CD4-positive, CD25-positive, alpha-beta regulatory T cell (primary cell): ENCODE measurements at regions not wholly inside any gene's neighbourhood (a gene's known extent, or its start where the extent isn't known, plus 50 kb on each side); places are given as distances from the start of the nearest gene placed in this dataset.

Source experiments
- ATAC-seq, 2 donors: fragments of 150-1000 bp; cut with Tn5 transposase; one replicate each; pipeline ENCODE4 v1.10.0; 2021; ENCODE audit warnings: low read depth in 2 of 2, moderate number of reproducible peaks in 2 of 2, moderate library complexity in 1 of 2
- DNase-seq, 3 donors: peaks; one replicate each; pipeline versions ENCODE4 v3.0.0 to v3.0.0-alpha.2; 2012 to 2022; ENCODE audit warnings: mixed read lengths in 1 of 3
- H3K27ac ChIP-seq: one replicate; pipeline ENCODE4 v1.7.0; 2013; ENCODE audit warnings: mild to moderate bottlenecking, low read length; ENCODE audit not compliant: insufficient read depth, poor library complexity, severe bottlenecking
- H3K27me3 ChIP-seq: one replicate; pipeline ENCODE4 v1.7.0; 2013; ENCODE audit warnings: low read length; ENCODE audit not compliant: control insufficient read depth, insufficient read depth
- H3K36me3 ChIP-seq: one replicate; pipeline ENCODE4 v1.7.0; 2013; ENCODE audit warnings: mild to moderate bottlenecking, low read length, moderate library complexity; ENCODE audit not compliant: control insufficient read depth, insufficient read depth
- H3K4me1 ChIP-seq: 2 replicates; pipeline ENCODE4 v1.7.0; 2013; ENCODE audit warnings: mild to moderate bottlenecking, low read length; ENCODE audit not compliant: insufficient read depth, control insufficient read depth, poor library complexity, severe bottlenecking
- H3K4me3 ChIP-seq: one replicate; pipeline ENCODE4 v1.7.0; 2013; ENCODE audit warnings: low read depth, mild to moderate bottlenecking, low read length, moderate library complexity
- H3K9me3 ChIP-seq, 2 experiments: 1 replicate in 1 of 2; 2 replicates in 1 of 2; pipeline ENCODE4 v1.7.0; 2013; ENCODE audit warnings: low read length in 2 of 2, mild to moderate bottlenecking in 1 of 2, moderate library complexity in 1 of 2; ENCODE audit not compliant: control insufficient read depth in 2 of 2
- H3K27ac Mint-ChIP-seq, 3 donors: one replicate each; pipeline ENCODE4 v1.8.0; 2020 to 2022; ENCODE audit warnings: mild to moderate bottlenecking in 3 of 3, mixed read lengths in 3 of 3, moderate library complexity in 2 of 3
- H3K27me3 Mint-ChIP-seq: one replicate; pipeline ENCODE4 v1.8.0; 2022; ENCODE audit warnings: mild to moderate bottlenecking, mixed read lengths
- H3K36me3 Mint-ChIP-seq: one replicate; pipeline ENCODE4 v1.8.0; 2020; ENCODE audit warnings: mixed read lengths
- H3K4me1 Mint-ChIP-seq, 4 donors: one replicate each; pipeline ENCODE4 v1.8.0; 2020 to 2022; ENCODE audit warnings: mixed read lengths in 4 of 4, mild to moderate bottlenecking in 1 of 4
- H3K4me3 Mint-ChIP-seq, 4 donors: one replicate each; pipeline ENCODE4 v1.8.0; 2020 to 2022; ENCODE audit warnings: mild to moderate bottlenecking in 4 of 4, mixed read lengths in 4 of 4, moderate library complexity in 3 of 4
- H3K9me3 Mint-ChIP-seq, 7 donors: one replicate each; pipeline ENCODE4 v1.8.0; 2020 to 2022; ENCODE audit warnings: mixed read lengths in 7 of 7, mild to moderate bottlenecking in 3 of 7, moderate library complexity in 2 of 7

- H3K4me1 Mint-ChIP-seq = no peaks in the 10 kb centered on the region
- no peak for ATAC-seq
- Histone ChIP-seq H3K4me1 (no peaks in the 10 kb centered on the region), H3K27me3 (no peaks in the 10 kb centered on the region), H3K36me3 (no peaks in the 10 kb centered on the region), H3K9me3 (no peaks in the 10 kb centered on the region), H3K27ac (no peak overlapping the region), H3K4me3 (no peak overlapping the region)
- no peak overlapping the region for H3K27ac Mint-ChIP-seq
- H3K9me3 Mint-ChIP-seq = peaks cover 0 to 4% (median 0%) of the 10 kb centered on the region in 7 donors
- H3K4me3 Mint-ChIP-seq = no peak overlapping the region
- no peak for DNase-seq
- no peaks in the 10 kb centered on the region for H3K27me3 Mint-ChIP-seq
- H3K36me3 Mint-ChIP-seq = no peaks in the 10 kb centered on the region
Measured at GRCh38 chr10:121307411-121307980, 290.7 kb downstream of the FGFR2 start.

- no peak for ATAC-seq
- H3K36me3 Mint-ChIP-seq = no peaks in the 10 kb centered on the region
- Histone ChIP-seq H3K4me1 (no peaks in the 10 kb centered on the region), H3K36me3 (no peaks in the 10 kb centered on the region), H3K4me3 (no peak overlapping the region), H3K27me3 (no peaks in the 10 kb centered on the region), H3K27ac (no peak overlapping the region), H3K9me3 (no peaks in the 10 kb centered on the region)
- H3K4me3 Mint-ChIP-seq = no peak overlapping the region
- H3K9me3 Mint-ChIP-seq = peaks cover 0 to 2% (median 0%) of the 10 kb centered on the region in 7 donors
- DNase-seq = no peak
- no peak overlapping the region for H3K27ac Mint-ChIP-seq
- H3K4me1 Mint-ChIP-seq = no peaks in the 10 kb centered on the region
- H3K27me3 Mint-ChIP-seq = no peaks in the 10 kb centered on the region
Measured at GRCh38 chr10:121308020-121308419, 290.2 kb downstream of the FGFR2 start.

- H3K27me3 ChIP-seq = no peaks in the 10 kb centered on the region
- H3K27ac ChIP-seq = no peak overlapping the region
- no peaks in the 10 kb centered on the region for H3K4me1 Mint-ChIP-seq
- ATAC-seq (no peak), DNase-seq (no peak)
- H3K36me3 Mint-ChIP-seq = no peaks in the 10 kb centered on the region
- no peaks in the 10 kb centered on the region for H3K4me1 ChIP-seq
- no peaks in the 10 kb centered on the region for H3K9me3 ChIP-seq
- no peak overlapping the region for H3K4me3 ChIP-seq
- no peak overlapping the region for H3K27ac Mint-ChIP-seq
- no peaks in the 10 kb centered on the region for H3K27me3 Mint-ChIP-seq
- H3K9me3 Mint-ChIP-seq = peaks cover 0 to 2% (median 0%) of the 10 kb centered on the region in 7 donors
- H3K36me3 ChIP-seq = no peaks in the 10 kb centered on the region
- no peak overlapping the region for H3K4me3 Mint-ChIP-seq
Measured at GRCh38 chr10:121309164-121309563, 289.1 kb downstream of the FGFR2 start.

- no peaks in the 10 kb centered on the region for H3K9me3 ChIP-seq
- H3K27me3 Mint-ChIP-seq = no peaks in the 10 kb centered on the region
- H3K36me3 ChIP-seq = no peaks in the 10 kb centered on the region
- H3K4me1 ChIP-seq = no peaks in the 10 kb centered on the region
- no peak for DNase-seq
- H3K27ac Mint-ChIP-seq = peak overlapping the region in 1 of 3 donors; percentile 32
- no peak overlapping the region for H3K4me3 Mint-ChIP-seq
- no peaks in the 10 kb centered on the region for H3K27me3 ChIP-seq
- no peak overlapping the region for H3K27ac ChIP-seq
- no peaks in the 10 kb centered on the region for H3K36me3 Mint-ChIP-seq
- H3K9me3 Mint-ChIP-seq = peaks cover 0 to 2% (median 0%) of the 10 kb centered on the region in 7 donors
- no peak overlapping the region for H3K4me3 ChIP-seq
- no peaks in the 10 kb centered on the region for H3K4me1 Mint-ChIP-seq
- ATAC-seq = no peak
Measured at GRCh38 chr10:121310151-121310711, 288.0 kb downstream of the FGFR2 start.

- ATAC-seq (no peak), DNase-seq (no peak)
- H3K4me1 Mint-ChIP-seq = no peaks in the 10 kb centered on the region
- no peak overlapping the region for H3K4me3 Mint-ChIP-seq
- no peak overlapping the region for H3K27ac Mint-ChIP-seq
- Histone ChIP-seq H3K27ac (no peak overlapping the region), H3K27me3 (no peaks in the 10 kb centered on the region), H3K36me3 (no peaks in the 10 kb centered on the region), H3K4me3 (no peak overlapping the region), H3K4me1 (no peaks in the 10 kb centered on the region), H3K9me3 (no peaks in the 10 kb centered on the region)
- H3K36me3 Mint-ChIP-seq = no peaks in the 10 kb centered on the region
- H3K27me3 Mint-ChIP-seq = no peaks in the 10 kb centered on the region
- H3K9me3 Mint-ChIP-seq = peaks cover 0 to 3% (median 1%) of the 10 kb centered on the region in 7 donors
Measured at GRCh38 chr10:121311812-121312443, 286.3 kb downstream of the FGFR2 start.

- DNase-seq = no peak
- H3K27me3 Mint-ChIP-seq = peaks cover under 1% of the 10 kb centered on the region
- no peak for ATAC-seq
- H3K27ac Mint-ChIP-seq = no peak overlapping the region
- Histone ChIP-seq H3K36me3 (no peaks in the 10 kb centered on the region), H3K27me3 (no peaks in the 10 kb centered on the region), H3K27ac (no peak overlapping the region), H3K9me3 (no peaks in the 10 kb centered on the region), H3K4me1 (no peaks in the 10 kb centered on the region), H3K4me3 (no peak overlapping the region)
- H3K36me3 Mint-ChIP-seq = no peaks in the 10 kb centered on the region
- H3K4me3 Mint-ChIP-seq = no peak overlapping the region
- no peaks in the 10 kb centered on the region for H3K4me1 Mint-ChIP-seq
- H3K9me3 Mint-ChIP-seq = peaks cover 0 to 3% (median 2%) of the 10 kb centered on the region in 7 donors
Measured at GRCh38 chr10:121312587-121312986, 285.7 kb downstream of the FGFR2 start.

- H3K27me3 ChIP-seq = no peaks in the 10 kb centered on the region
- no peak overlapping the region for H3K27ac Mint-ChIP-seq
- no peaks in the 10 kb centered on the region for H3K9me3 ChIP-seq
- no peaks in the 10 kb centered on the region for H3K4me1 Mint-ChIP-seq
- H3K9me3 Mint-ChIP-seq = peaks cover 0 to 4% (median 2%) of the 10 kb centered on the region in 7 donors
- no peak overlapping the region for H3K4me3 Mint-ChIP-seq
- no peak overlapping the region for H3K27ac ChIP-seq
- no peak for DNase-seq
- no peaks in the 10 kb centered on the region for H3K4me1 ChIP-seq
- no peak for ATAC-seq
- no peaks in the 10 kb centered on the region for H3K36me3 Mint-ChIP-seq
- H3K4me3 ChIP-seq = no peak overlapping the region
- peaks cover 5% of the 10 kb centered on the region for H3K27me3 Mint-ChIP-seq
- H3K36me3 ChIP-seq = no peaks in the 10 kb centered on the region
Measured at GRCh38 chr10:121313119-121313875, 284.9 kb downstream of the FGFR2 start.
